ENCODE measurements at regions not wholly inside any gene's neighbourhood (a gene's known extent, or its start where the extent isn't known, plus 50 kb on each side); places are given as distances from the start of the nearest gene placed in this dataset.

GRCh38 chr14:55734731-55735130 is 154.7 kb downstream of the KTN1 start:
- H4K20me1 ChIP-seq (ENCODE audit: insufficient read depth, low read length): no peaks in the 10 kb centered on the region
- TF ChIP-seq CTCF (IDR thresholded peaks at IDR 0.05; ENCODE audit: borderline replicate concordance, extremely low read depth, low read length, poor library complexity, severe bottlenecking) (no peak), EZH2 (IDR thresholded peaks at IDR 0.05; ENCODE audit: borderline replicate concordance, low read depth, low read length, severe bottlenecking) (no peak)
- no peak overlapping the region for H2AFZ ChIP-seq (ENCODE audit: low read depth, low read length)
- no peaks in the 10 kb centered on the region for H3K27me3 ChIP-seq (ENCODE audit: insufficient read depth, low read length, poor library complexity)
- ATAC-seq (ENCODE audit: insufficient read depth, low read depth) (no peak), DNase-seq (no peak)
- no peak overlapping the region for H3K4me2 ChIP-seq (ENCODE audit: insufficient read depth, low read length)
- H3K4me1 ChIP-seq (ENCODE audit: insufficient read depth, low read length): peaks cover 6% of the 10 kb centered on the region; the same call in 1 of the 2 replicates
- H3K36me3 ChIP-seq (ENCODE audit: insufficient read depth, low read length): no peaks in the 10 kb centered on the region
- no peaks in the 10 kb centered on the region for H3K79me2 ChIP-seq (ENCODE audit: insufficient read depth, low read length)
- no peak overlapping the region for H3K27ac ChIP-seq (ENCODE audit: low read length)
- no peaks in the 10 kb centered on the region for H3K9me3 ChIP-seq (ENCODE audit: insufficient read depth, low read length, severe bottlenecking)
- no peak overlapping the region; the same call in 1 of the 2 replicates for H3K9ac ChIP-seq (ENCODE audit: low read depth, low read length)
- H3K4me3 ChIP-seq (ENCODE audit: low read depth in 1 of 2, low read length in 2 of 2): no peak overlapping the region

GRCh38 chr14:55739967-55740648 is 160.1 kb downstream of the KTN1 start:
- Histone ChIP-seq H4K20me1 (ENCODE audit: insufficient read depth, low read length) (no peaks in the 10 kb centered on the region), H2AFZ (ENCODE audit: low read depth, low read length) (no peak overlapping the region), H3K4me1 (ENCODE audit: insufficient read depth, low read length) (no peaks in the 10 kb centered on the region), H3K79me2 (ENCODE audit: insufficient read depth, low read length) (no peaks in the 10 kb centered on the region), H3K9ac (ENCODE audit: low read depth, low read length) (no peak overlapping the region), H3K4me3 (ENCODE audit: low read depth in 1 of 2, low read length in 2 of 2) (no peak overlapping the region), H3K27me3 (ENCODE audit: insufficient read depth, low read length, poor library complexity) (no peaks in the 10 kb centered on the region), H3K4me2 (ENCODE audit: insufficient read depth, low read length) (no peak overlapping the region), H3K9me3 (ENCODE audit: insufficient read depth, low read length, severe bottlenecking) (no peaks in the 10 kb centered on the region), H3K36me3 (ENCODE audit: insufficient read depth, low read length) (no peaks in the 10 kb centered on the region), H3K27ac (ENCODE audit: low read length) (no peak overlapping the region)
- DNase-seq: no peak
- no peak for ATAC-seq (ENCODE audit: insufficient read depth, low read depth)
- TF ChIP-seq EZH2 (IDR thresholded peaks at IDR 0.05; ENCODE audit: borderline replicate concordance, low read depth, low read length, severe bottlenecking) (no peak), CTCF (IDR thresholded peaks at IDR 0.05; ENCODE audit: borderline replicate concordance, extremely low read depth, low read length, poor library complexity, severe bottlenecking) (no peak)

DNA sequence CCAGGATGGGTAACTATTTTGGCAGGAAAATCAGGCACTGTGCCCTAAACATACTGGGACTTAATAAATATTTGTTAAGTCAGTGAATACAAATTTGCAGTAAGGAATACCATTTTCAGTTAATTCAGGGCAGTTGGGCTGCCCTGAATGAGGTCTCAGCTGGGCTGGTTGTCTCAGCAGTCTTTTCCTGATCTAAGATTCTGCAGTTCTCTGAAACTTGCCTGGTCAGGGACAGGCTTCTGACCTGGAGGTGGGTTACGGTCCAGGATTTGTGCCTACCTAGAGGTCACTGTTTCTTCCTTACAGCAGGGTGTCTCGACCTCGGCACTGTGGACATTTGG is 160.6 kb downstream of the KTN1 start:
- Histone ChIP-seq H3K36me3 (ENCODE audit: insufficient read depth, low read length) (no peaks in the 10 kb centered on the region), H2AFZ (ENCODE audit: low read depth, low read length) (no peak overlapping the region), H3K4me2 (ENCODE audit: insufficient read depth, low read length) (no peak overlapping the region), H3K27ac (ENCODE audit: low read length) (no peak overlapping the region), H3K79me2 (ENCODE audit: insufficient read depth, low read length) (no peaks in the 10 kb centered on the region), H3K9ac (ENCODE audit: low read depth, low read length) (no peak overlapping the region), H3K27me3 (ENCODE audit: insufficient read depth, low read length, poor library complexity) (no peaks in the 10 kb centered on the region), H3K4me3 (ENCODE audit: low read depth in 1 of 2, low read length in 2 of 2) (no peak overlapping the region), H4K20me1 (ENCODE audit: insufficient read depth, low read length) (no peaks in the 10 kb centered on the region), H3K9me3 (ENCODE audit: insufficient read depth, low read length, severe bottlenecking) (no peaks in the 10 kb centered on the region), H3K4me1 (ENCODE audit: insufficient read depth, low read length) (no peaks in the 10 kb centered on the region)
- ATAC-seq (ENCODE audit: insufficient read depth, low read depth): no peak
- TF ChIP-seq CTCF (IDR thresholded peaks at IDR 0.05; ENCODE audit: borderline replicate concordance, extremely low read depth, low read length, poor library complexity, severe bottlenecking) (no peak), EZH2 (IDR thresholded peaks at IDR 0.05; ENCODE audit: borderline replicate concordance, low read depth, low read length, severe bottlenecking) (no peak)
- DNase-seq: no peak

Data from DND-41 (cell line).